PC-3 (cell line): ENCODE measurements at regions not wholly inside any gene's neighbourhood (a gene's known extent, or its start where the extent isn't known, plus 50 kb on each side); places are given as distances from the start of the nearest gene placed in this dataset.

Experiments used
- CTCF ChIP-seq: fragments of 300-600 bp; sonication (generic); conservative IDR thresholded peaks from 2 replicates; pipeline ENCODE4 v1.5.1; 2017; ENCODE audit warnings: antibody characterized with exemption, low read depth, mild to moderate bottlenecking, low read length
- EZH2 ChIP-seq: fragments of 300-600 bp; sonication (generic); IDR thresholded peaks from one replicate; pipeline ENCODE4 v1.6.1; 2017; ENCODE audit warnings: antibody characterized with exemption, mild to moderate bottlenecking, low read length; ENCODE audit not compliant: unreplicated experiment
- EZH2phosphoT487 ChIP-seq: fragments of 300-600 bp; sonication (generic); IDR thresholded peaks from 2 replicates; pipeline ENCODE4 v1.6.1; 2018; ENCODE audit warnings: mild to moderate bottlenecking, antibody characterized with exemption, low read length, borderline replicate concordance

- TF ChIP-seq EZH2phosphoT487 = no peak
- TF ChIP-seq CTCF = no peak
- TF ChIP-seq EZH2 = no peak
Observed at GRCh38 chrX:7201496-7201895, 53.5 kb upstream of the PUDP start.
